Subcutaneous abdominal adipose tissue (tissue), 5 donors: ENCODE measurements at regions not wholly inside any gene's neighbourhood (a gene's known extent, or its start where the extent isn't known, plus 50 kb on each side); places are given as distances from the start of the nearest gene placed in this dataset.

Experiments
- H3K27ac ChIP-seq: one replicate; pipeline ENCODE4 v1.7.0; 2013; ENCODE audit warnings: low read depth, mild to moderate bottlenecking, inconsistent platforms, low read length, moderate library complexity
- H3K27me3 ChIP-seq, 5 donors: one replicate each; pipeline ENCODE4 v1.7.0; 2013; ENCODE audit warnings: low read length in 5 of 5, inconsistent platforms in 1 of 5; ENCODE audit not compliant: control insufficient read depth in 5 of 5, insufficient read depth in 4 of 5
- H3K36me3 ChIP-seq, 5 donors: one replicate each; pipeline ENCODE4 v1.7.0; 2013; ENCODE audit warnings: low read length in 5 of 5; ENCODE audit not compliant: control insufficient read depth in 5 of 5, insufficient read depth in 5 of 5
- H3K4me1 ChIP-seq, 5 donors: one replicate each; pipeline ENCODE4 v1.7.0; 2013; ENCODE audit warnings: low read length in 5 of 5, mild to moderate bottlenecking in 3 of 5, moderate library complexity in 1 of 5; ENCODE audit not compliant: control insufficient read depth in 5 of 5, insufficient read depth in 5 of 5
- H3K4me3 ChIP-seq, 5 donors: one replicate each; pipeline ENCODE4 v1.7.0; 2013; ENCODE audit warnings: low read length in 5 of 5, low read depth in 1 of 5
- H3K9ac ChIP-seq, 5 donors: one replicate each; pipeline ENCODE4 v1.7.0; 2013; ENCODE audit warnings: low read length in 5 of 5, mild to moderate bottlenecking in 4 of 5, moderate library complexity in 3 of 5
- H3K9me3 ChIP-seq, 5 donors: one replicate each; pipeline ENCODE4 v1.7.0; 2013; ENCODE audit warnings: low read length in 5 of 5; ENCODE audit not compliant: control insufficient read depth in 5 of 5
- donor health status: healthy.
- donor health status: healthy.
- donor health status: healthy.
- donor health status: healthy.
- donor health status: healthy.

DNA sequence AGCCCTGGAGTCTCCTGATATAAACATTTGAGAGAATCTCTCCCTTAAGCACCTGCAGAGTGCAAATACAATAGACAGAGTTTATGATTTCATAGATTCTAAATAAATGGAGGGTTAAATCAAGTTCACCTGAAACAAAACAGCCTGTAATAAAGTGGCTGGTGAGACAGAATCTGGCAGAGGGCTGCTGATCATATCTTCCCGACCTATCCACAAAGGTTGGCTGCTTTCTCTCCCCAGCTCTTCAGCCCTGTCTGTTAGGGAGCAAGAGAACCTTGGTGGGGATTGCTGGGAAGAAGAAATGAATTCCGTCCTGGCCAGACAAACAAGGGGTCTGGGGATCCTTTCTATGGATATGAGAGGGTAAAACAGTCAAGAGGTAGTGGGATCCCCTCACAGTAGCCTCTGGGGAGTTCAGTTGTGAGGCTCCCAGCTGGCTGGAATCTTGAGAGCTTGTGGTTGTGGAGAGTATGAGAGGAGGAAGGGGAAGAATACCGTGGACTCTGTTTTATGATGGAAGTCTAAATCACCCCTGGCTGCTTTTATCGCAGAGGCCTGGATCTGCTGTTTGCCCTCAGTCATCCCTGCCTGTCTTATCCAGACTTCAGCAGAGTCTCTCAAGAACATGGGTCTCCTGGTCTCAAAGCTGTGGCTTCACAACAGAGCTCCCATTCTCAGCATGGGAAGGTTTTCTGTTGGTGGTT lies 451.3 kb downstream of the NTRK3 start:
- no peak overlapping the region for H3K27ac ChIP-seq
- H3K27me3 ChIP-seq: no peaks in the 10 kb centered on the region
- no peak overlapping the region for H3K9ac ChIP-seq
- no peaks in the 10 kb centered on the region for H3K9me3 ChIP-seq
- no peaks in the 10 kb centered on the region for H3K36me3 ChIP-seq
- H3K4me1 ChIP-seq: no peaks in the 10 kb centered on the region
- no peak overlapping the region for H3K4me3 ChIP-seq

DNA sequence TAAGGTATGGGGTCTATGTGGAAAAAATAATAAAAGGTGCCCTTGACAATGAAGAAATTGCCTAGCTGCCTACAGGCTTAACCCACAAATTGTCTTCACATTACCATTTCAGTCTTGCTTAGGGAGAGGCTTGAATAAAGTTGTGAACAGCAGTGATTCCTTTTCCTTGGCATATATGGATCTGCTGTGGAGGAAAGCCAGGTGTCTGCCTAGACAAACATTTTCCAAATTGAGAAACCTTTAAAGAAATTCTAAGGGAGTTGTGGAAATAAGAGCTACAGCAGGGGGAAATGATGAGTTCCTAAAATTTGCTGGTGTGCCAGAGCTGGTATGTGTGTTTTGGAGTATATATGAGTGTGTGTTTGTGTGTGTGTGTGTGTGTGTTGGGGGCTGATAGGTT lies 452.1 kb downstream of the NTRK3 start:
- no peaks in the 10 kb centered on the region for H3K27me3 ChIP-seq
- H3K4me3 ChIP-seq: no peak overlapping the region
- no peak overlapping the region for H3K9ac ChIP-seq
- no peak overlapping the region for H3K27ac ChIP-seq
- H3K9me3 ChIP-seq: no peaks in the 10 kb centered on the region
- H3K4me1 ChIP-seq: no peaks in the 10 kb centered on the region
- no peaks in the 10 kb centered on the region for H3K36me3 ChIP-seq

DNA sequence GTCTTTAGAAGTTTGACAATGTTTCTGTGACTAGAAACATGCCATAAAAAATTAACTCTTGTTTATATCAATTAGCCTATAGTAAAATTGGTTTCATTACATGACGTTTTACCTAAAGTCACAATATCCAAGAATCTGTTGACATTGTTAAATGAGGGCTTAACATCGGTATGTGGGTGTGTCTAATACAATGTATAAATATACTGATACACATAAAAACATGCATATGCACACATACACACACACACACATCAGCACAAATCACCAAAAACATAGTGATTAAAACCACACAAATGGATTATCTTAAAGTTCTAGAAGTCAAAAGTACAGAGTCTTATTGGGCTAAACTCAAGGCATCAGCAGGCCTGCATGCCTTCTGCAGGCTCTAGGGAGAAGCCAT lies 456.7 kb downstream of the NTRK3 start:
- H3K27ac ChIP-seq: no peak overlapping the region

DNA sequence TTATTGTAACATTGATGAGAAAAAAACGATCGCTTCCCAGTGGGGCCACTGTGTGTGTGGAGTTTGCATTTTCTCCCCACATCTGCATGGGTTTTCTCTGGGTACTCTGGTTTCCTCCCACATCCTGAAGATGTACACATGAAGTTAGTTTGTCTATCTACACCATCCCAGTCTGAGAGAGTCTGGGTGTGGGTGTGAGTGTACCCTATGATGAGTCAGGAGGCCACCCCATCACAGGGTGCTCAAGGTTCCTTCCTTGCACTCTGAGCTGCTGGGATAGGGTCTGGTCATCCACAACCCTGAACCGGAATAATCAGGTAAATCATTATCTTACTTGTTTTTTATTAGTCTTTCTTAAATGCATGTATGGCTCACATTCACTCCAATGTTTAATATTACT lies 457.1 kb downstream of the NTRK3 start:
- H3K27ac ChIP-seq: no peak overlapping the region
- no peak overlapping the region for H3K4me3 ChIP-seq
- H3K36me3 ChIP-seq: no peaks in the 10 kb centered on the region
- no peaks in the 10 kb centered on the region for H3K4me1 ChIP-seq
- H3K9me3 ChIP-seq: no peaks in the 10 kb centered on the region
- H3K9ac ChIP-seq: no peak overlapping the region
- H3K27me3 ChIP-seq: no peaks in the 10 kb centered on the region

More for the DNA sequence above, 456.7 kb downstream of the NTRK3 start:
- H3K36me3 ChIP-seq: no peaks in the 10 kb centered on the region
- no peak overlapping the region for H3K4me3 ChIP-seq
- H3K9ac ChIP-seq: no peak overlapping the region
- H3K27me3 ChIP-seq: no peaks in the 10 kb centered on the region
- H3K9me3 ChIP-seq: no peaks in the 10 kb centered on the region
- H3K4me1 ChIP-seq: no peaks in the 10 kb centered on the region

DNA sequence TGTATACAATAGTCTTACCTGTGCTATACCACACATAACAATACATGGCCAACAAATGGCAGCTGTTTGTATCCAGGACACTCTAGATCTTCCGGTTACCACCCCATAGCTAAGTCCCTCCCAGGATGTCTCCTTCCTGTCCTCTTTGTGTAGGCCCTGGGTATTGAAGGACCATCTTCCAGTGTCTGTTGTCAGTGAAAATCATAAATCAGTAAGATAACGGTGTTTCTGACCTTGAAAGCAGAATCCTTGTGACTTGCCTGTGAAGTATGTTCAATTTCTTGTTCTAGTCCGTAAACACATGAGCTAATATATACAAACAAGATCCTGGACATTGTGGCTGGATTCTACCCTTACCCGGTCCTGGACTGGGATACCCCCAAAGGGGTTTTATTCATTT lies 462.8 kb downstream of the NTRK3 start:
- Histone ChIP-seq H3K9me3 (no peaks in the 10 kb centered on the region), H3K27ac (no peak overlapping the region), H3K36me3 (no peaks in the 10 kb centered on the region), H3K27me3 (peaks cover 0 to 2% (median 0%) of the 10 kb centered on the region in 5 donors), H3K4me3 (no peak overlapping the region), H3K9ac (no peak overlapping the region), H3K4me1 (no peaks in the 10 kb centered on the region)

DNA sequence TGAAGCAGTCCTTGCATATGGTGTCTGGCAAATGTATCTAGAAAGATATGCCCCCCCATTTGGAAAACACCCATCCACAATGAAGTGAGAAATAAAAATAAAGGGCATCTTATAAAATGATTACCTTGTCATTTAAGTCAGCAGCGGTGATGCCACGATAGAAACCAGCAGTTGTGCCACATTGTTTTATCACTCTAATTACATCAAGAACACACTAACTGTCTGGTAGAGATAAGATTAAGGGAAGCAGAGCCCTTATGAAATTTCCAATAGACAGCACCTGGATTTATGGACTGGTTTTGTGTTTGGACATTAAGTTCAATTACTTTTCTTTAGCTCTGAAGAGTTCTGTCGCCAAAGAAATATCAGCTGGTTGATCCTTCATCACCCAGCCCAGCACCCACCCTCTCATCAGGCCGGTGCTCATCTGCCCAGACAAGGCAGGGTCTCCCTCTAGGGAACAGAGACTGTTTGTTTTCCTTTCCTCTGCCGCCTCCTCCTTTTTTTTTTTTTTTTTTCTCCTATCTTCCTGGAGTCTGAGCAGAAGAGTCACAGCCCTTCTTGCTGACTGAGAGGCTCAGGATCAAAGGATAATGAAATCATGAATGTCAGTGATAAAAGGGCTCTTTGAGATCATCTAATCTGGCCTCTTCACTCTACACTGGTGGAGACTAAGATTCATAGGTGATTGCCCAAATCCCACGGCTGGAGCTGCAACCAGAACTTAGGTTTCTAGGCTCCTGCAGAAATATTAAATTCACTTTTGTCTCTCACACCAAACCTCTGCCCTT lies 464.1 kb downstream of the NTRK3 start:
- Histone ChIP-seq H3K4me1 (no peaks in the 10 kb centered on the region), H3K4me3 (no peak overlapping the region), H3K9ac (no peak overlapping the region), H3K36me3 (no peaks in the 10 kb centered on the region), H3K27me3 (peaks cover 0 to 2% (median 0%) of the 10 kb centered on the region in 5 donors), H3K9me3 (no peaks in the 10 kb centered on the region), H3K27ac (no peak overlapping the region)

DNA sequence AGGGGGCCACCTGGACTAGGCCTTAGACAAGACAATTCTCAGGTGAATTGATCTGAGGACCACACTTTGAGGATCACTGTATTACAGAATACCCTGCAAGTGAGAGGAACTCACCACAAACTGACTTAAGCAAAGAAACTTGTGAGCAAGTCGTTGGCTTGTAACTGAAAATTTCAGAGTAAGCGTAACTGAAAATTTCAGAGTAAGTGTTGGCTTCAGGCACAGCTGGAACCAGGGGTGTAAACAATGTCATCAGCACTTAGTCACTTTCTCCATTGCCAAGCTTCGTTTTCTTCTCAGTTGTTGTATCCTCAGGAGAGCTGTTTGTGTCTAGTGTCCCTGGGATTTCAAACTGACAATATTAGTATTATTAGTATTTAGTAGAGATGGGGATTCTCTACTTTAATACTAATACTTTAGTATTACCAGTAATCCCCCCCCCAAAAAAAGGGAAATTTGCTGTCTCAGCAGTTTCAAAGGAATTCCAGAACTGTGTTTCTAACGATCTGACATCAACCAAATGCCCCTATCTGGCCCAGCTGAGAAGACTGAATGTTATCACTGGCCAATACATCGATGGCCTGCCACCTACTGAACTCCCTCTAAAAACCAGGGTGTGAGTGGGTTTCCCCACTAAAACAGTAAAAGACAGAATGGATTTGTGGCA lies 474.4 kb downstream of the NTRK3 start:
- H3K4me3 ChIP-seq: no peak overlapping the region
- H3K27me3 ChIP-seq: peaks cover 0 to 4% (median 0%) of the 10 kb centered on the region in 5 donors
- no peaks in the 10 kb centered on the region for H3K9me3 ChIP-seq
- H3K9ac ChIP-seq: no peak overlapping the region
- H3K36me3 ChIP-seq: no peaks in the 10 kb centered on the region
- H3K27ac ChIP-seq: no peak overlapping the region
- H3K4me1 ChIP-seq: peaks cover 0 to 5% (median 0%) of the 10 kb centered on the region in 5 donors

DNA sequence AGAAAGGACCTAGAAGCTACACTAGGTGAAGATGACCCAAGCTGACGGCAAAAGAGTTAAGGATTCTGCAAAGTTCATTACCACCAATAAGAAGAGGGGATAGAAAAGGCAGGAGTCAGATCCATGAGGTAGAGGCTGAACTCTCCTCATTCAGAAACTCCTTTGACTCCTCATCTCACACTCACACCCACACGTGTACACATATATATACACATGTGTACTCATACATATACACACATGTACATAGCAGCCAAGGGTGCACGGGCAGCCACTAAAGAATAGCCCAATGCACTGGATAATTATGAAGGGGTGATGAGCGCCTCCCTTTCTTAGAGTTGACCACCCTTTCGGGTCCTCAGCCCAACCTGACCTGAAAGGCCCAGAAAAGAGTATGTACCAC lies 476.8 kb downstream of the NTRK3 start:
- Histone ChIP-seq H3K4me3 (no peak overlapping the region), H3K27me3 (no peaks in the 10 kb centered on the region), H3K9ac (no peak overlapping the region), H3K27ac (no peak overlapping the region), H3K9me3 (no peaks in the 10 kb centered on the region), H3K36me3 (no peaks in the 10 kb centered on the region), H3K4me1 (peaks cover 0 to 7% (median 0%) of the 10 kb centered on the region in 5 donors)

DNA sequence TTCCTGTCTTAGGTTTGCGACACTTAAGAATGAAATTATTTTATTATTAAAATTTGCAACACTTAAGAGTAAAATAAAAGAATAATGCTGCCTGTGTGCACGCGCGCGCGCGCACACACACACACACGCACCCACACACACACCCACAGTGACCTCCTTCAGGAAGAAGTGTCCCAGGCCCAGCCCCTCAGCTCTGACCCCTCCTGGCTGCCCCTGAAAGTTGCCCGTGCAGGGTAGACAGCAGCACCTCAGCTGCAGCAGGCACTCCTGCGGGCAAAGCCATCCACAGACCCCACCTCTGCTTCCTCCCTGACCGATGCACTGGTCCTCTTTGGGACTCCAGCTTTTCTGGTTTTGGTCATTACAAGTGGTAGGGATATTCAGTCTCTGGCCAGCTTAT lies 478.2 kb downstream of the NTRK3 start:
- Histone ChIP-seq H3K9me3 (no peaks in the 10 kb centered on the region), H3K4me1 (peaks cover 0 to 7% (median 0%) of the 10 kb centered on the region in 5 donors), H3K9ac (no peak overlapping the region), H3K36me3 (no peaks in the 10 kb centered on the region), H3K27ac (no peak overlapping the region), H3K27me3 (no peaks in the 10 kb centered on the region), H3K4me3 (no peak overlapping the region)

DNA sequence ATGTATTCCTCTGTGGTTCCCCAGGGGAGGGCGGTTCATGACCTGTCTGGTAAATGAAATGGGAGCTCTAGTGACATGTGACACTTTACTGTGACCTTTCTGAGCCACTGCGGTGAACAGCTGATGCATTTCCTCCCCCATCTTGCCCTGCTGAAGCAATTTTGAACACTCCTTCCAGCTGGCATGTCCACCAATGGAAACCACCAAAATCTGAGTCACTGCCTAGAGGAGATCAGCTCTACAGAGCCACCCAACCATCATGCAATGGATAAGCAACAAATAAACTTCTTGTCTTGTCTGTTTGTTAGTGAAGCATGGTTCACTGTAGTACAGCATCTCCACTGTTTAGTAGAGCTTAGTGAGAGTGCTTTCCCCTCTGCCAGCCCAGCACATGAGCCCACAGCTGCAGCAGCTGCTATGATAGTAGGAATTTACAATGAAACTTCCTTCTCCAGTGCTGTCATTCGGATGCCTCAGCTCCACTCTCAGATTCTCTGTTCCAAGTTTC lies 479.4 kb downstream of the NTRK3 start:
- no peak overlapping the region for H3K4me3 ChIP-seq
- H3K9ac ChIP-seq: no peak overlapping the region
- H3K4me1 ChIP-seq: peaks cover 0 to 7% (median 0%) of the 10 kb centered on the region in 5 donors
- H3K27ac ChIP-seq: no peak overlapping the region
- H3K36me3 ChIP-seq: no peaks in the 10 kb centered on the region
- H3K27me3 ChIP-seq: no peaks in the 10 kb centered on the region
- H3K9me3 ChIP-seq: no peaks in the 10 kb centered on the region
